HepG2 (cell line): ENCODE measurements at regions not wholly inside any gene's neighbourhood (a gene's known extent, or its start where the extent isn't known, plus 50 kb on each side); places are given as distances from the start of the nearest gene placed in this dataset.

ENCODE experiments used
- ASH2L ChIP-seq: fragments of 300-600, 200-600 bp; sonication (generic); IDR thresholded peaks from 2 replicates; pipeline ENCODE4 v1.7.0; 2017; ENCODE audit warnings: low read depth, mild to moderate bottlenecking, moderate library complexity, mixed read lengths, low read length; ENCODE audit not compliant: insufficient read length
- ELF4 ChIP-seq: sonication (generic); formaldehyde crosslinking; IDR thresholded peaks from 2 replicates; pipeline ENCODE4 v1.5.0; 2020; ENCODE audit warnings: missing genetic modification reagents, mild to moderate bottlenecking, moderate library complexity, borderline replicate concordance
- EP300 ChIP-seq, 3 experiments: sonication (generic) in 1 of 3; formaldehyde crosslinking in 1 of 3; IDR thresholded peaks; 2 replicates each; pipeline versions ENCODE4 v1.5.1 to v1.6.1; 2011 to 2020; ENCODE audit warnings: low read depth in 2 of 3, low read length in 2 of 3, borderline replicate concordance in 1 of 3, improper control_type of control experiment in 1 of 3, mild to moderate bottlenecking in 1 of 3, missing genetic modification reagents in 1 of 3, moderate library complexity in 1 of 3
- HMGA1 ChIP-seq: sonication (generic); formaldehyde crosslinking; conservative IDR thresholded peaks from 2 replicates; pipeline ENCODE4 v1.4.0; 2020; ENCODE audit warnings: missing genetic modification reagents
- MAZ ChIP-seq, 2 experiments: sonication (generic) in 1 of 2; formaldehyde crosslinking in 1 of 2; IDR thresholded peaks; 2 replicates each; pipeline versions ENCODE4 v1.5.0 to v1.6.1; 2012 to 2020; ENCODE audit warnings: low read depth in 2 of 2, mild to moderate bottlenecking in 2 of 2, borderline replicate concordance in 1 of 2, improper control_type of control experiment in 1 of 2, low read length in 1 of 2, missing genetic modification reagents in 1 of 2, moderate library complexity in 1 of 2
- MYNN ChIP-seq: sonication (generic); formaldehyde crosslinking; IDR thresholded peaks from 2 replicates; pipeline ENCODE4 v1.4.0; 2020; ENCODE audit warnings: mild to moderate bottlenecking, low read depth, missing genetic modification reagents
- POLR2A ChIP-seq, 2 experiments: IDR thresholded peaks; 2 replicates each; pipeline ENCODE4 v1.6.1; 2011; ENCODE audit warnings: low read depth in 2 of 2, low read length in 2 of 2, mild to moderate bottlenecking in 1 of 2, moderate library complexity in 1 of 2; ENCODE audit not compliant: insufficient read depth in 1 of 2
- THYN1 ChIP-seq: sonication (generic); formaldehyde crosslinking; IDR thresholded peaks from 2 replicates; pipeline ENCODE4 v1.8.1; 2023; ENCODE audit warnings: low read depth, mild to moderate bottlenecking, moderate library complexity, missing genetic modification reagents, borderline replicate concordance
- TOE1 ChIP-seq: sonication (generic); formaldehyde crosslinking; IDR thresholded peaks from 2 replicates; pipeline ENCODE4 v1.4.0; 2020; ENCODE audit warnings: mild to moderate bottlenecking, missing genetic modification reagents
- ZBTB7A ChIP-seq: sonication (generic); formaldehyde crosslinking; IDR thresholded peaks from 2 replicates; pipeline ENCODE4 v1.8.0; 2022; ENCODE audit warnings: mild to moderate bottlenecking, missing genetic modification reagents

DNA sequence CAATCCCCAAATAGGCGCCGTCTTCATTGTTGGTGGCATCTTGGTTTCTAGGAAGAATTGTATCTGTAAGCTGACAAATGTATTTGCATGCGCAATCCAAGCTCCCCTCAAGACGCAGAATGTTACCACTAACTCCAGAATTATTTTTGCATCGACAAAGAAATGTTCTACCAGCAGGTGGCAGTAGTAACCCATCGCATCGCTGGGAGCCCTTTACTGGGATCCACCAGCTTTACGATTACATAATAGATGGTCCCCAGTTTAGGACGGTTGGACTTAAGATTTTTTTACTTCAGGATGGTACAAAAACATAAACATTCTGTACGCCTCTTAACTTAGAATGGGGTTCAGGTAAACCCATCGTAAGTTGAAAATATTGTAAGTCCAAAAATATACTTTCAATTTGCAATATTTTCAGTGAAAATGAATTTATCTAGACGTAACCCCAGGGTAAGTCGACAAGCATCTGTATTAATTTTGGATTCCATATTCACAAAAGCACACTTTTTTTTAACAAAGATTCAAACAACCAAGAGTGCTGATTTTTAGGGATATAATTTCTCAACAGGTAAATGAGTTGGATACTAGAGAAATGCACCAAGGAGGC lies 114.0 kb upstream of the COBL start:
- TF ChIP-seq EP300 (IDR thresholded peaks at IDR 0.05; ENCODE audit: low read depth in 2 of 2, low read length in 2 of 2), result no peak
- TF ChIP-seq EP300 (CRISPR knock-in tag; IDR thresholded peaks at IDR 0.05; ENCODE audit: borderline replicate concordance), result no peak
- no peak for TF ChIP-seq THYN1 (CRISPR knock-in tag)
- TF ChIP-seq ELF4 (CRISPR knock-in tag), result no peak
- TF ChIP-seq ASH2L, result no peak
- no peak for TF ChIP-seq HMGA1 (CRISPR knock-in tag)
- TF ChIP-seq POLR2A (IDR thresholded peaks at IDR 0.05; ENCODE audit: insufficient read depth in 1 of 2, low read depth in 2 of 2, low read length in 2 of 2), result no peak
- no peak for TF ChIP-seq MAZ (IDR thresholded peaks at IDR 0.05; ENCODE audit: borderline replicate concordance, low read depth, low read length)
- no peak for TF ChIP-seq MAZ (CRISPR knock-in tag; IDR thresholded peaks at IDR 0.05; ENCODE audit: low read depth)
- TF ChIP-seq MYNN (CRISPR knock-in tag), result no peak
- TF ChIP-seq ZBTB7A (CRISPR knock-in tag), result no peak
- no peak for TF ChIP-seq TOE1 (CRISPR knock-in tag)
